K562 (cell line): ENCODE measurements at regions not wholly inside any gene's neighbourhood (a gene's known extent, or its start where the extent isn't known, plus 50 kb on each side); places are given as distances from the start of the nearest gene placed in this dataset.

Source experiments
- ATAC-seq: fragments of 200-7000 bp; cut with Tn5 transposase; 3 replicates; pipeline ENCODE4 v1.9.1; 2020; ENCODE audit warnings: moderate library complexity
- BruUV-seq: library from RNA; stranded (reverse); fragments of 400-500 nt; replicated peaks from 2 replicates; lab custom pipeline; 2021; lab: Mats Ljungman, UMichigan
- CTCF ChIA-PET: fragments of 300-600 bp; formaldehyde crosslinking; extraction: SDS; loops from one replicate; lab custom pipeline; 2021; ENCODE audit warnings: low intra/inter-chr PET ratio; lab: Yijun Ruan, JAX
- POLR2A ChIA-PET: fragments of 300-600, 350-650 bp; sonication (Branson Sonifier 250); formaldehyde crosslinking; extraction: SDS; loops from one replicate; lab custom pipeline; 2021; ENCODE audit warnings: antibody characterized with exemption, inconsistent platforms; lab: Yijun Ruan, JAX
- DNase-seq, 4 experiments: peaks; one replicate each; pipeline versions ENCODE4 v3.0.0 to v3.0.0-alpha.2; 2011 to 2018; ENCODE audit warnings: low spot score in 3 of 4, mixed read lengths in 3 of 4; ENCODE audit errors: extremely low read depth in 1 of 4
- FAIRE-seq: peaks from 2 replicates; lab custom pipeline; 2011; peaks lifted over from hg19 to GRCh38; lab: Jason Lieb, UNC
- H2AFZ ChIP-seq: 2 replicates; pipeline ENCODE4 v1.6.0; 2011; ENCODE audit warnings: low read depth, low read length, control low read depth, inconsistent platforms
- H3K27ac ChIP-seq: fragments of 200-600 bp; 3 replicates; pipeline ENCODE4 v1.8.0; 2011; ENCODE audit warnings: low read depth, mild to moderate bottlenecking, control low read depth, inconsistent platforms, low read length, moderate library complexity, mixed read lengths; ENCODE audit errors: extremely low read depth
- H3K27me3 ChIP-seq, 2 experiments: fragments of 300-600 bp in 1 of 2; 2 replicates in 1 of 2; 3 replicates in 1 of 2; pipeline versions ENCODE4 v1.6.0 to v1.8.0; 2011; ENCODE audit warnings: inconsistent platforms in 2 of 2, low read length in 2 of 2, mild to moderate bottlenecking in 1 of 2, mixed read lengths in 1 of 2, moderate library complexity in 1 of 2; ENCODE audit not compliant: control insufficient read depth in 2 of 2, insufficient read depth in 2 of 2
- H3K36me3 ChIP-seq: fragments of 300-600 bp; 3 replicates; pipeline ENCODE4 v1.8.0; 2011; ENCODE audit warnings: mild to moderate bottlenecking, low read length, inconsistent platforms; ENCODE audit not compliant: control insufficient read depth, insufficient read depth
- H3K4me1 ChIP-seq, 2 experiments: fragments of 200-600 bp in 1 of 2; replicated peaks in 1 of 2; 2 replicates in 1 of 2; 3 replicates in 1 of 2; pipeline versions ENCODE4 v1.5.1 to v1.8.0; 2011; ENCODE audit warnings: inconsistent platforms in 2 of 2, low read length in 2 of 2, mild to moderate bottlenecking in 1 of 2, mixed read lengths in 1 of 2, moderate library complexity in 1 of 2; ENCODE audit not compliant: control insufficient read depth in 2 of 2, insufficient read depth in 2 of 2
- H3K4me2 ChIP-seq: 2 replicates; pipeline ENCODE4 v1.6.1; 2011; ENCODE audit warnings: low read length, control low read depth, inconsistent platforms, mixed read lengths; ENCODE audit not compliant: insufficient read depth
- H3K4me3 ChIP-seq: fragments of 200-600 bp; sonication (generic), shearing (Covaris generic); 2 replicates; pipeline ENCODE4 v1.5.1; 2016; ENCODE audit warnings: control low read depth, inconsistent platforms
- H3K79me2 ChIP-seq: fragments of 200-600 bp; 3 replicates; pipeline ENCODE4 v1.8.0; 2011; ENCODE audit warnings: low read length, inconsistent platforms; ENCODE audit not compliant: control insufficient read depth, insufficient read depth
- H3K9ac ChIP-seq, 2 experiments: 2 replicates each; pipeline versions ENCODE4 v1.6.0 to v1.6.1; 2011; ENCODE audit warnings: low read depth in 2 of 2, low read length in 2 of 2, control low read depth in 1 of 2, inconsistent platforms in 1 of 2, mild to moderate bottlenecking in 1 of 2, mixed read lengths in 1 of 2; ENCODE audit not compliant: insufficient read depth in 1 of 2
- H3K9me1 ChIP-seq: one replicate; pipeline ENCODE4 v1.6.0; 2011; ENCODE audit warnings: inconsistent platforms, mild to moderate bottlenecking, low read length, moderate library complexity; ENCODE audit not compliant: control insufficient read depth, insufficient read depth
- H3K9me3 ChIP-seq: replicated peaks from 2 replicates; pipeline ENCODE4 v1.5.1; 2011; ENCODE audit warnings: low read depth, low read length, inconsistent platforms; ENCODE audit not compliant: control insufficient read depth, insufficient read depth
- H4K20me1 ChIP-seq: replicated peaks from 2 replicates; pipeline ENCODE4 v1.6.1; 2011; ENCODE audit warnings: low read length, inconsistent platforms, mixed read lengths; ENCODE audit not compliant: control insufficient read depth, insufficient read depth
- ADNP ChIP-seq: fragments of 200-800 bp; sonication (Bioruptor generic); IDR thresholded peaks from 2 replicates; pipeline ENCODE4 v1.6.1; 2016; ENCODE audit warnings: missing genetic modification characterization, missing compliant biosample characterization
- HNRNPK ChIP-seq: fragments of 200-400 bp; formaldehyde crosslinking; IDR thresholded peaks from one replicate; pipeline ENCODE4 v1.6.1; 2018; ENCODE audit warnings: mild to moderate bottlenecking, low read depth, low read length; ENCODE audit not compliant: poor library complexity, severe bottlenecking
- KLF10 ChIP-seq: fragments of 250-450 bp; sonication (Bioruptor Pico); IDR thresholded peaks from 2 replicates; pipeline ENCODE4 v1.6.1; 2021; ENCODE audit warnings: matching md5 sums
- NR1H2 ChIP-seq: sonication (generic); formaldehyde crosslinking; IDR thresholded peaks from 2 replicates; pipeline ENCODE4 v1.4.0; 2020; ENCODE audit warnings: mild to moderate bottlenecking, missing genetic modification reagents
- NRF1 ChIP-seq, 2 experiments: fragments of 450-650 bp; IDR thresholded peaks in 1 of 2; conservative IDR thresholded peaks in 1 of 2; 2 replicates each; pipeline ENCODE4 v1.6.1; 2014; ENCODE audit warnings: mild to moderate bottlenecking in 2 of 2
- SLC30A9 ChIP-seq: fragments of 250-450 bp; sonication (Bioruptor Pico); IDR thresholded peaks from 2 replicates; pipeline ENCODE4 v1.8.0; 2022; ENCODE audit warnings: mild to moderate bottlenecking, moderate library complexity
- XRCC3 ChIP-seq: fragments of 450-650 bp; IDR thresholded peaks from 2 replicates; pipeline ENCODE4 v1.6.1; 2017; ENCODE audit warnings: mild to moderate bottlenecking, moderate library complexity
- ZNF174 ChIP-seq: fragments of 250-450 bp; sonication (Bioruptor Pico); IDR thresholded peaks from 2 replicates; pipeline ENCODE4 v1.4.0; 2020; ENCODE audit warnings: mild to moderate bottlenecking
- ZNF224 ChIP-seq: sonication (generic); formaldehyde crosslinking; IDR thresholded peaks from 2 replicates; pipeline ENCODE4 v1.8.0; 2022; ENCODE audit warnings: mild to moderate bottlenecking, missing genetic modification reagents
- WGBS: fragments of 100-300 bp; shearing (Covaris generic); methylation state at CpG from one replicate; pipeline ENCODE4 v1.1.6; 2016; ENCODE audit warnings: low coverage, mixed read lengths; ENCODE audit not compliant: insufficient coverage; ENCODE audit errors: missing lambda C conversion rate; 5-methylcytosine and 5-hydroxymethylcytosine counted together
- in situ Hi-C: fragments of 300-500 bp; cut with MboI; formaldehyde crosslinking; loops from 4 replicates; pipeline ENCODE4 v1.15.0; 2018; ENCODE audit warnings: inconsistent platforms, mixed read lengths
- intact Hi-C: fragments of 100-400 bp; cut with micrococcal nuclease; formaldehyde crosslinking; loops from 2 replicates; pipeline ENCODE4 v1.14.2; 2022

GRCh38 chr11:129282634-129283033, 90.5 kb upstream of the ARHGAP32 start:
- TF ChIP-seq HNRNPK (no peak), NRF1 (conservative IDR thresholded peaks at IDR 0.05 in 1 of 2, IDR thresholded peaks at IDR 0.05 in 1 of 2) (no peak), ZNF224 (CRISPR knock-in tag) (no peak), ZNF174 (CRISPR knock-in tag) (no peak), XRCC3 (no peak), ADNP (no peak), SLC30A9 (CRISPR knock-in tag) (no peak), NR1H2 (CRISPR knock-in tag) (no peak), KLF10 (no peak)
- ChIA-PET POLR2A (no interaction called here), CTCF (no interaction called here)
- H3K36me3 ChIP-seq: no peaks in the 10 kb centered on the region
- DNase-seq: no peak
- 0% methylated on average over 2 of the region's 2 CpGs for WGBS
- BruUV-seq: no TSS peak
- no peaks in the 10 kb centered on the region for H3K79me2 ChIP-seq
- no peak for ATAC-seq
- no peak overlapping the region for H3K4me2 ChIP-seq
- H3K4me3 ChIP-seq: no peak overlapping the region
- H4K20me1 ChIP-seq: no peaks in the 10 kb centered on the region
- FAIRE-seq: no peak
- H3K27me3 ChIP-seq: no peaks in the 10 kb centered on the region
- H3K27ac ChIP-seq: no peak overlapping the region
- no peaks in the 10 kb centered on the region for H3K9me3 ChIP-seq
- in situ Hi-C loops: no loop called here
- no peaks in the 10 kb centered on the region for H3K9me1 ChIP-seq
- no peak overlapping the region for H2AFZ ChIP-seq
- no peaks in the 10 kb centered on the region for H3K4me1 ChIP-seq
- H3K9ac ChIP-seq: no peak overlapping the region
- intact Hi-C loops: no loop called here
